ENCODE measurements at regions not wholly inside any gene's neighbourhood (a gene's known extent, or its start where the extent isn't known, plus 50 kb on each side); places are given as distances from the start of the nearest gene placed in this dataset.

DNA sequence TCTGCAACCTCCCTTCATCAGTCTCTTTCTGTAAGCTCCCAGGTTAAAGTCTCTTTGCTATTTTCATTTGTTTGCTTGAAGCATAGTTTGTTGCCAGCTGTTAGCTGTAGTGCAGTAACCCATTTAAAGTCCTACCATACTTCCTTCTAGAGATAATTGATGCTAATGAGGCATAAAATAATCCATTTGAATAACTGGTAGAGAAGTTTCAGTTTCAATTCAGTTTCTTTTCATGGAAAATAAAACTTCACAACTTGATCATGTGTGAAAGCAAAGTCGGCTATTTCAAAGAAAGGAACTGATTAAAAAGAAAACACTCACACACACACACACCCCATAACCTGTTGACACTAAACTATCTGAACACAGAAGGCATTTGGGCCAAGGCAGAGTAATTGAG lies 68.5 kb upstream of the TENT5A start:
- no peak for TF ChIP-seq CTCF (conservative IDR thresholded peaks at IDR 0.05; ENCODE audit: low read depth)
- POLR2A ChIA-PET (ENCODE audit: low non-redundant PET), result no interaction called here

GRCh38 chr6:81820422-81820821 lies 67.9 kb upstream of the TENT5A start:
- ChIA-PET POLR2A (ENCODE audit: low non-redundant PET) (no interaction called here), CTCF (no interaction called here)
- H3K27ac ChIP-seq, result no peak overlapping the region
- no peak for TF ChIP-seq CTCF (conservative IDR thresholded peaks at IDR 0.05; ENCODE audit: low read depth)
- DNase-seq (ENCODE audit: low spot score), result no peak

More for the DNA sequence above, 68.5 kb upstream of the TENT5A start:
- CTCF ChIA-PET, result no interaction called here
- H3K27ac ChIP-seq, result no peak overlapping the region
- no peak for DNase-seq (ENCODE audit: low spot score)

DNA sequence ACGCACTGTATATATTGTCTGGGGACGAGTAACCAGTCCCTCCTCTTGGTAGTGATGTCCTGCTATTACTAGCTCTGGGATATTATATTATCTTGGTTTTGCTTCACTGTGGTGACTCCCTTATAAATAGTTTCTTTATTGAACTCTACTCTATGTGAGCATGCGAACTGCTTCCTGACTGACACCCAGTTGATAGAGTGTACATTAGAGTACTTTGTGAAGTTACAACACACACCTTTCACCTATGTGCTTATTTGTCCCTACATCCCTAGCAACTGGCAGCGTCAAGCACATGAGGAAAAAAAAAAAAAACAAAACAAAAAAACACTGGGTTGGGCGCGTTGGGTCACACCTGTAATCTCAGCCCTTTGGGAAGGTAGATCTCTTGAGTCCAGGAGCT lies 67.3 kb upstream of the TENT5A start:
- CTCF ChIA-PET, result no interaction called here
- no peak for TF ChIP-seq CTCF (conservative IDR thresholded peaks at IDR 0.05; ENCODE audit: low read depth)
- H3K27ac ChIP-seq, result no peak overlapping the region
- POLR2A ChIA-PET (ENCODE audit: low non-redundant PET), result no interaction called here
- no peak for DNase-seq (ENCODE audit: low spot score)

GRCh38 chr6:81818901-81819361 lies 66.5 kb upstream of the TENT5A start:
- no peak for TF ChIP-seq CTCF (conservative IDR thresholded peaks at IDR 0.05; ENCODE audit: low read depth)
- POLR2A ChIA-PET (ENCODE audit: low non-redundant PET), result no interaction called here
- H3K27ac ChIP-seq, result no peak overlapping the region
- no peak for DNase-seq (ENCODE audit: low spot score)
- CTCF ChIA-PET, result interaction anchor here (0.6 kb wide), 1 partner anchor 47 kb away, joined by 3 read pairs; no protein-coding TSS in a partner anchor

DNA sequence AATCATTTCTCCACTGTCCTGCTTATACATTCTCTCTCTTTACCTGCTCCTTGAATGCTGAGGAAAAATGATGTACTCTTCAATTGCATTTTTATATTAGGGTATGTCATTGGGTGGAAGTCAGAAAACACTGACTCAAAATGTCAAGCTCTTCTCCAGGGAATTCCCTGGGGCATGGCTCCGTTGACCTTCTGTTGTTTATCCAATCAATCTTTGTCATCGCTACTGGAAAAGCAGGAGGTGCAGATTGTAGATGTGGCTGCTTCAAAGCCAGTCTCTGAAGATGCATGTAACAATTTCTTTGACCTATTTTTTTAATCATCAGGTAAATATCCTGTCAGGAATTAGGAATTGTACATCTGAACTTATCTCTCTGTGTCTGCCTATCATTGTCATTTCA lies 63.9 kb upstream of the TENT5A start:
- no peak for DNase-seq (ENCODE audit: low spot score)
- no peak overlapping the region for H3K27ac ChIP-seq
- POLR2A ChIA-PET (ENCODE audit: low non-redundant PET), result no interaction called here
- TF ChIP-seq CTCF (conservative IDR thresholded peaks at IDR 0.05; ENCODE audit: low read depth), result no peak
- CTCF ChIA-PET, result no interaction called here

- CTCF ChIA-PET, result interaction anchor here (0.6 kb wide), 1 partner anchor 727 kb away, joined by 3 read pairs; no protein-coding TSS in a partner anchor
Measured at GRCh38 chr6:81814370-81815076, 62.0 kb upstream of the TENT5A start.

More at GRCh38 chr6:81814370-81815076, 62.0 kb upstream of the TENT5A start:
- no peak for TF ChIP-seq CTCF (conservative IDR thresholded peaks at IDR 0.05; ENCODE audit: low read depth)
- POLR2A ChIA-PET (ENCODE audit: low non-redundant PET), result no interaction called here
- DNase-seq (ENCODE audit: low spot score), result peak; percentile 5
- H3K27ac ChIP-seq, result no peak overlapping the region
